MM.1S (cell line): ENCODE measurements at regions not wholly inside any gene's neighbourhood (a gene's known extent, or its start where the extent isn't known, plus 50 kb on each side); places are given as distances from the start of the nearest gene placed in this dataset.

Experiments
- DNase-seq: peaks from one replicate; pipeline ENCODE4 v3.0.0-alpha.2; 2015
- H2AFZ ChIP-seq: fragments of 300-600 bp; sonication (generic); 2 replicates; pipeline ENCODE4 v1.6.0; 2016; ENCODE audit warnings: antibody characterized with exemption, low read length
- H3F3A ChIP-seq: fragments of 300-600 bp; sonication (generic); 2 replicates; pipeline ENCODE4 v1.6.1; 2016; ENCODE audit warnings: mild to moderate bottlenecking, antibody characterized with exemption, low read length, moderate library complexity, mixed read lengths; ENCODE audit not compliant: insufficient read depth
- H3K27ac ChIP-seq: fragments of 300-600 bp; sonication (generic); 2 replicates; pipeline ENCODE4 v1.5.1; 2016; ENCODE audit warnings: mild to moderate bottlenecking, low read length
- H3K27me3 ChIP-seq: fragments of 300-600 bp; sonication (generic); replicated peaks from 2 replicates; pipeline ENCODE4 v1.6.0; 2016; ENCODE audit warnings: low read length; ENCODE audit not compliant: insufficient read depth
- H3K36me3 ChIP-seq: fragments of 300-600 bp; sonication (generic); replicated peaks from 2 replicates; pipeline ENCODE4 v1.6.1; 2016; ENCODE audit warnings: mild to moderate bottlenecking, low read length, mixed read lengths; ENCODE audit not compliant: insufficient read depth
- H3K4me1 ChIP-seq: fragments of 300-600 bp; sonication (generic); 2 replicates; pipeline ENCODE4 v1.6.1; 2016; ENCODE audit warnings: low read length, mixed read lengths
- H3K4me2 ChIP-seq: fragments of 300-600 bp; sonication (generic); 2 replicates; pipeline ENCODE4 v1.6.0; 2016; ENCODE audit warnings: low read depth, low read length
- H3K4me3 ChIP-seq: fragments of 300-600 bp; sonication (generic); 2 replicates; pipeline ENCODE4 v1.5.1; 2016; ENCODE audit warnings: low read length, mixed read lengths
- H3K79me2 ChIP-seq: fragments of 300-600 bp; sonication (generic); 2 replicates; pipeline ENCODE4 v1.6.1; 2016; ENCODE audit warnings: mixed run types, low read length, mixed read lengths
- H3K9ac ChIP-seq: fragments of 300-600 bp; sonication (generic); 2 replicates; pipeline ENCODE4 v1.6.1; 2016; ENCODE audit warnings: low read length, mixed read lengths
- H3K9me2 ChIP-seq: fragments of 300-600 bp; sonication (generic); replicated peaks from 2 replicates; pipeline ENCODE4 v1.6.1; 2016; ENCODE audit warnings: mild to moderate bottlenecking, low read length, mixed read lengths; ENCODE audit not compliant: insufficient read depth
- H3K9me3 ChIP-seq: fragments of 300-600 bp; sonication (generic); replicated peaks from 2 replicates; pipeline ENCODE4 v1.6.1; 2016; ENCODE audit warnings: mild to moderate bottlenecking, low read length, mixed read lengths; ENCODE audit not compliant: insufficient read depth
- H4K20me1 ChIP-seq: fragments of 300-600 bp; sonication (generic); 2 replicates; pipeline ENCODE4 v1.6.1; 2016; ENCODE audit warnings: mild to moderate bottlenecking, low read length, moderate library complexity, mixed read lengths; ENCODE audit not compliant: insufficient read depth
- EZH2 ChIP-seq: fragments of 300-600 bp; sonication (generic); optimal IDR thresholded peaks from 2 replicates; pipeline ENCODE3; 2017; ENCODE audit warnings: low read depth, mild to moderate bottlenecking, antibody characterized with exemption, low read length, mixed read lengths
- EZH2phosphoT487 ChIP-seq: fragments of 300-600 bp; sonication (generic); IDR thresholded peaks from 2 replicates; pipeline ENCODE4 v1.6.1; 2018; ENCODE audit warnings: antibody characterized with exemption, low read length
- TF ChIP-seq, protein P1 (sequence below): fragments of 300-600 bp; sonication (generic); IDR thresholded peaks from 2 replicates; pipeline ENCODE4 v1.5.1; 2016; ENCODE audit warnings: antibody characterized with exemption, low read length, mixed read lengths

- TF ChIP-seq EZH2phosphoT487 = no peak
- no peak for TF ChIP-seq EZH2
- TF ChIP-seq, protein P1, sequence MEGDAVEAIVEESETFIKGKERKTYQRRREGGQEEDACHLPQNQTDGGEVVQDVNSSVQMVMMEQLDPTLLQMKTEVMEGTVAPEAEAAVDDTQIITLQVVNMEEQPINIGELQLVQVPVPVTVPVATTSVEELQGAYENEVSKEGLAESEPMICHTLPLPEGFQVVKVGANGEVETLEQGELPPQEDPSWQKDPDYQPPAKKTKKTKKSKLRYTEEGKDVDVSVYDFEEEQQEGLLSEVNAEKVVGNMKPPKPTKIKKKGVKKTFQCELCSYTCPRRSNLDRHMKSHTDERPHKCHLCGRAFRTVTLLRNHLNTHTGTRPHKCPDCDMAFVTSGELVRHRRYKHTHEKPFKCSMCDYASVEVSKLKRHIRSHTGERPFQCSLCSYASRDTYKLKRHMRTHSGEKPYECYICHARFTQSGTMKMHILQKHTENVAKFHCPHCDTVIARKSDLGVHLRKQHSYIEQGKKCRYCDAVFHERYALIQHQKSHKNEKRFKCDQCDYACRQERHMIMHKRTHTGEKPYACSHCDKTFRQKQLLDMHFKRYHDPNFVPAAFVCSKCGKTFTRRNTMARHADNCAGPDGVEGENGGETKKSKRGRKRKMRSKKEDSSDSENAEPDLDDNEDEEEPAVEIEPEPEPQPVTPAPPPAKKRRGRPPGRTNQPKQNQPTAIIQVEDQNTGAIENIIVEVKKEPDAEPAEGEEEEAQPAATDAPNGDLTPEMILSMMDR = no peak
- DNase-seq = no peak
- H3K4me2 ChIP-seq = no peak overlapping the region
- H4K20me1 ChIP-seq = no peaks in the 10 kb centered on the region
- H3K9ac ChIP-seq = no peak overlapping the region
- H3K27ac ChIP-seq = no peak overlapping the region
- H3F3A ChIP-seq = no peaks in the 10 kb centered on the region
- H3K27me3 ChIP-seq = no peaks in the 10 kb centered on the region
- H2AFZ ChIP-seq = no peak overlapping the region
- H3K4me3 ChIP-seq = no peak overlapping the region
- no peaks in the 10 kb centered on the region for H3K36me3 ChIP-seq
- H3K4me1 ChIP-seq = no peaks in the 10 kb centered on the region
- H3K9me2 ChIP-seq = no peaks in the 10 kb centered on the region
- no peaks in the 10 kb centered on the region for H3K79me2 ChIP-seq
- H3K9me3 ChIP-seq = no peaks in the 10 kb centered on the region
Observed at GRCh38 chr2:217182926-217183325, 323.1 kb upstream of the TNP1 start.

GRCh38 chr2:217181512-217181911, 321.6 kb upstream of the TNP1 start:
- H3F3A ChIP-seq = no peaks in the 10 kb centered on the region
- no peaks in the 10 kb centered on the region for H3K36me3 ChIP-seq
- H3K79me2 ChIP-seq = no peaks in the 10 kb centered on the region
- H3K9ac ChIP-seq = no peak overlapping the region
- no peak for DNase-seq
- H3K27ac ChIP-seq = no peak overlapping the region
- no peak overlapping the region for H3K4me2 ChIP-seq
- no peak overlapping the region for H3K4me3 ChIP-seq
- no peak overlapping the region for H2AFZ ChIP-seq
- TF ChIP-seq EZH2 (no peak), EZH2phosphoT487 (no peak)
- TF ChIP-seq, protein P1 = no peak
- H3K27me3 ChIP-seq = no peaks in the 10 kb centered on the region
- H4K20me1 ChIP-seq = no peaks in the 10 kb centered on the region
- no peaks in the 10 kb centered on the region for H3K9me3 ChIP-seq
- H3K9me2 ChIP-seq = no peaks in the 10 kb centered on the region
- no peaks in the 10 kb centered on the region for H3K4me1 ChIP-seq

DNA sequence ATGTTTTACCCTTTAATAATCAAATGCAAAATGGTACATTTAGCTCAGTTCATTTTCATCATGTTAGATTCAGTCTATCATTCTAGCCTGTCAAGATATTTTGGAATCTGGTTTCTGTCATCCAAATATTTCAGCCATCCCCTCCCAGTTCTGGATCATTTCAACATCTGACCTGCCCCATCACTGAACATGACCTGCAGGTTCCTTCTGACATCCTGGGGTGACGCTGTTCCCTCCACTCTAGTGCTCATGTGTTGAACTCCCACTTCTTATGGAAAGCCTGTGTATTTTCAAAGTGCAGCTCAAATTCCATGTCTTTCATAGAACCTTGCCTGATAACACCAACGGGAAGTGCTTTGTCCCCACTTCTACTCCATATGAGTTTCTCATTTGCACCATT, 320.0 kb upstream of the TNP1 start:
- Histone ChIP-seq H2AFZ (no peak overlapping the region), H3K9me2 (no peaks in the 10 kb centered on the region), H3F3A (no peaks in the 10 kb centered on the region), H4K20me1 (no peaks in the 10 kb centered on the region), H3K4me1 (no peaks in the 10 kb centered on the region), H3K4me3 (no peak overlapping the region), H3K9ac (no peak overlapping the region), H3K9me3 (no peaks in the 10 kb centered on the region), H3K36me3 (no peaks in the 10 kb centered on the region), H3K79me2 (no peaks in the 10 kb centered on the region), H3K4me2 (no peak overlapping the region), H3K27ac (no peak overlapping the region), H3K27me3 (no peaks in the 10 kb centered on the region)
- DNase-seq = no peak
- no peak for TF ChIP-seq EZH2
- TF ChIP-seq, protein P1 = no peak
- TF ChIP-seq EZH2phosphoT487 = no peak
